Omental fat pad (tissue), 3 donors: ENCODE measurements at regions not wholly inside any gene's neighbourhood (a gene's known extent, or its start where the extent isn't known, plus 50 kb on each side); places are given as distances from the start of the nearest gene placed in this dataset.

ENCODE experiments used
- ATAC-seq: fragments of 150-250 bp; one replicate; pipeline ENCODE4 v1.9.1; 2016; ENCODE audit warnings: mild to moderate bottlenecking, moderate library complexity; ENCODE audit not compliant: low FRiP score
- DNase-seq: peaks from one replicate; pipeline ENCODE4 v3.0.0-alpha.2; 2019; ENCODE audit warnings: low spot score
- CTCF ChIP-seq, 3 donors: fragments of 450-650 bp; IDR thresholded peaks; one replicate each; pipeline ENCODE4 v1.5.1; 2016 to 2017; ENCODE audit warnings: antibody characterized with exemption in 3 of 3, mild to moderate bottlenecking in 3 of 3, moderate library complexity in 2 of 3

GRCh38 chr9:87227456-87227855 lies 270.2 kb upstream of the DAPK1 start:
- DNase-seq = no peak
- TF ChIP-seq CTCF (IDR thresholded peaks at IDR 0.05) = no peak
- no peak for ATAC-seq

GRCh38 chr9:87229108-87229507 lies 268.6 kb upstream of the DAPK1 start:
- ATAC-seq (no peak), DNase-seq (no peak)
- no peak for TF ChIP-seq CTCF (IDR thresholded peaks at IDR 0.05)

DNA sequence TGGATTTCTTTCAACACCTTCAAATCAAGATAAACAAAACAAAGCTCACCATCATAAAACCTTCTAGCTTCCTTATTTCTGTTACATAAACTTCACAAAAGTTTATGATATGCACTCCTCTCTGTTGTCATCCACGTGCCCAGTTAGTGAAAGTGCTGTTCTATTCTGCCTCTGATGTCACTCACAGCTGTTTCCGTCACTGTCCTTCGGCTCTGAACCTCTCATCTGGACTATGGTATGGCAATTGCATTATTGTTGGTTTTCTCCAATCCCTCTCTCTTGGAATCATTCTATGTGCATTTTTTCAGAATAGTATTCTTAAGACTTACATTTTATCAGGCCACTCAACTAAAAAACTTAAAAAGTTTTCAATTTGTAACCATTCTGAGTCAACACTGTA lies 264.2 kb upstream of the DAPK1 start:
- no peak for TF ChIP-seq CTCF (IDR thresholded peaks at IDR 0.05)
- ATAC-seq (no peak), DNase-seq (no peak)

DNA sequence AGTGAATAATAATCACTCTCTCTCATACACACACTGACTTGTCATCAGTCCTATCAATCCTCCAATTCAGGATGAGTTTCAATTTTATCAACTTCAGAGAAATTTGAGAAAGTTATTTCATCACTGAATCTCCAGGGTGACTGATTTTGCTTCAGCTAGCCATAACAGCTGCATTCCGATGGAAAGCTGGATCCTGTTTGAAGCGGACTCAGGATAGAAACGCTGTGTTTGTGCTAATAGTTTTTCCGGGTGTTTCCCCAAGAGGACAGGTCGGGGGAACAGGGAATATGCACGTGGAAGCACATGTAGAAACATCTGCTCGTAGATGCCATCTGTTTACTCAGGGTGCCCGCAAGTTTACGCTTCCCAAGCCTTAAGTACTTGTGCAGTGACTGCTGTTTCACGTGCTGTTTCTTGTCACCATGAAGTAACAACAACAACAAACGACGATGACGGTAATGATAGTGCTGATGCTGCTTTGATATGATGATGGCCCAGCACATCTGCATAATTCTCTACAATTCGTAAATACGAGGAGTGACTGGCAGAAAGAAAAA lies 263.7 kb upstream of the DAPK1 start:
- no peak for TF ChIP-seq CTCF (IDR thresholded peaks at IDR 0.05)
- DNase-seq (no peak), ATAC-seq (no peak)

- ATAC-seq = no peak
- TF ChIP-seq CTCF (IDR thresholded peaks at IDR 0.05) = no peak
Measured at GRCh38 chr9:87234854-87235253, 262.8 kb upstream of the DAPK1 start.

GRCh38 chr9:87236546-87236945 lies 261.1 kb upstream of the DAPK1 start:
- DNase-seq (no peak), ATAC-seq (no peak)
- TF ChIP-seq CTCF (IDR thresholded peaks at IDR 0.05) = no peak

More at GRCh38 chr9:87234854-87235253, 262.8 kb upstream of the DAPK1 start:
- no peak for DNase-seq

- ATAC-seq (no peak), DNase-seq (no peak)
- TF ChIP-seq CTCF (IDR thresholded peaks at IDR 0.05) = no peak
Measured at GRCh38 chr9:87237336-87237735, 260.3 kb upstream of the DAPK1 start.
